ENCODE measurements at regions not wholly inside any gene's neighbourhood (a gene's known extent, or its start where the extent isn't known, plus 50 kb on each side); places are given as distances from the start of the nearest gene placed in this dataset.

DNA sequence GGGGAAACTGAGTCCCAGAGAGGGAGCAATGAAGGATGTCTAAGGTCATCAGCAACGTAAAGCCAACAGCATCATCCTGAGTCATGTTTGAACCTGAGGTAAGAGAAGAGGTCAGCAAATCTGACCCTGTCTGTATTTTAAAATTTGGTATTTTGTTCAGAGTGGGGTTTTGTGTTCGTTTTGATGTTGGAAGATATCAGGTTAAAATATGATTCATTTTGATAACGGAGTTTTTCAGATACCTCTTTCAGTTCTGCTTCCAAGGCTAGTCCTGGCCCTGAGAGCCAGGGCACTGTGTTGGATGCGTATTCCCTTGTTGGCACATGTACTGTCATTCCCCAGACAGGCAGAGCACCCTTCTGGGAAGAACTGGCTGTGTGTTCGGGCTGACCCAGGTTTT is 291.0 kb downstream of the NSG2 start:
- TF ChIP-seq EZH2phosphoT487 (IDR thresholded peaks at IDR 0.05; ENCODE audit: borderline replicate concordance) = no peak
- no peak for TF ChIP-seq CTCF (conservative IDR thresholded peaks at IDR 0.05; ENCODE audit: low read length)

Measured in Loucy (cell line).